Neural crest cell (in vitro differentiated cells): ENCODE measurements at regions not wholly inside any gene's neighbourhood (a gene's known extent, or its start where the extent isn't known, plus 50 kb on each side); places are given as distances from the start of the nearest gene placed in this dataset.

Experiments
- DNase-seq: peaks from one replicate; pipeline ENCODE4 v3.0.0; 2021; ENCODE audit warnings: low read depth, mixed read lengths, low spot score
- H3K27ac Mint-ChIP-seq: one replicate; pipeline ENCODE4 v1.8.0; 2021; ENCODE audit warnings: mild to moderate bottlenecking, mixed read lengths; ENCODE audit not compliant: unreplicated experiment
- H3K27me3 Mint-ChIP-seq: 2 replicates; pipeline ENCODE4 v1.8.0; 2021; ENCODE audit warnings: low read depth, mild to moderate bottlenecking, mixed read lengths
- H3K36me3 Mint-ChIP-seq: 2 replicates; pipeline ENCODE4 v1.8.0; 2021; ENCODE audit warnings: low read depth, mild to moderate bottlenecking, mixed read lengths
- H3K4me1 Mint-ChIP-seq: 2 replicates; pipeline ENCODE4 v1.8.0; 2021; ENCODE audit warnings: mixed read lengths
- H3K4me3 Mint-ChIP-seq: one replicate; pipeline ENCODE4 v1.8.0; 2021; ENCODE audit warnings: mild to moderate bottlenecking, mixed read lengths
- H3K9me3 Mint-ChIP-seq: 2 replicates; pipeline ENCODE4 v1.8.0; 2021; ENCODE audit warnings: mixed read lengths
- TF ChIP-seq, protein P1 (sequence below): fragments of 200-600 bp; sonication (generic); conservative IDR thresholded peaks from 2 replicates; pipeline ENCODE4 v1.5.0; 2021; ENCODE audit warnings: antibody characterized with exemption, mild to moderate bottlenecking

DNA sequence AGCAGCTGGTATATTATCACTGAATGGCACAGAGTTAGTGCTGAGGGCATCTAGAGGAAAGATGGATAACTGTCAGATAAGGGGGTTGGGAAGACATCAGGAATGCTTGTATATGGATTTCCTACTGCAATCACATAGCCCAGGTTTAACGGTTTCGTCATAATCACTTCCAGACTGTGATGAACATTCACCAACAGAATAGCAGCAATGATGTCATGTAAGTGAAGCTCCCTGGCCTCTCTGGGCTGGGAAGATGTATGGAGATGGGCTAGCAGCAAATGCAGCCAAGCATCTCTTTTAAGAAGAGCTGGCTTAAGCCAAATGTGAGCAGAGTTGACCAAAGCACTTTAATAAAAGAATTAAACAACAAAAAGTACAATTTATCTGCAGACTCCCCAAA lies 714.6 kb downstream of the GALC start:
- H3K4me3 Mint-ChIP-seq: no peak overlapping the region
- no peaks in the 10 kb centered on the region for H3K27me3 Mint-ChIP-seq
- H3K27ac Mint-ChIP-seq: no peak overlapping the region
- H3K36me3 Mint-ChIP-seq: no peaks in the 10 kb centered on the region
- no peak for DNase-seq
- no peaks in the 10 kb centered on the region for H3K4me1 Mint-ChIP-seq
- TF ChIP-seq, protein P1, sequence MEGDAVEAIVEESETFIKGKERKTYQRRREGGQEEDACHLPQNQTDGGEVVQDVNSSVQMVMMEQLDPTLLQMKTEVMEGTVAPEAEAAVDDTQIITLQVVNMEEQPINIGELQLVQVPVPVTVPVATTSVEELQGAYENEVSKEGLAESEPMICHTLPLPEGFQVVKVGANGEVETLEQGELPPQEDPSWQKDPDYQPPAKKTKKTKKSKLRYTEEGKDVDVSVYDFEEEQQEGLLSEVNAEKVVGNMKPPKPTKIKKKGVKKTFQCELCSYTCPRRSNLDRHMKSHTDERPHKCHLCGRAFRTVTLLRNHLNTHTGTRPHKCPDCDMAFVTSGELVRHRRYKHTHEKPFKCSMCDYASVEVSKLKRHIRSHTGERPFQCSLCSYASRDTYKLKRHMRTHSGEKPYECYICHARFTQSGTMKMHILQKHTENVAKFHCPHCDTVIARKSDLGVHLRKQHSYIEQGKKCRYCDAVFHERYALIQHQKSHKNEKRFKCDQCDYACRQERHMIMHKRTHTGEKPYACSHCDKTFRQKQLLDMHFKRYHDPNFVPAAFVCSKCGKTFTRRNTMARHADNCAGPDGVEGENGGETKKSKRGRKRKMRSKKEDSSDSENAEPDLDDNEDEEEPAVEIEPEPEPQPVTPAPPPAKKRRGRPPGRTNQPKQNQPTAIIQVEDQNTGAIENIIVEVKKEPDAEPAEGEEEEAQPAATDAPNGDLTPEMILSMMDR: no peak
- H3K9me3 Mint-ChIP-seq: peaks cover 3% of the 10 kb centered on the region

DNA sequence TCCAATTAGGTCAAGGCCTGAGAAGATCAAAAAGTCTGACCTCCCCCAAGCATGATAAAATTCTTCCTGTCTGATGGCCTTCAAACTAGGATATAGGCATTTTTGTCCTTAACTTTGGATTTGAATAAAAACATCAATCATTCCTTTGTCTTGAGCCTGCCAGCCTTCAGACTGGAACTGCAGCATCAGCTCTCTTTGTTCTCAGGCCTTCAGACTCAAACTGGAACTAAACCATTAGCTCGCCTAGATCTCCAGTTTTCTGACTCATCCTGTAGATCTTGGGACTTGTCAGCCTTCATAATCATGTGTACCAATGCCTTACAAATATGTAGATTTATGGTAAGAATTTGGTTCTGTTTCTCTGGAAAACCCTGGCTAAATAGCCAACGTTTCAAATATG lies 721.7 kb downstream of the GALC start:
- Mint-ChIP-seq H3K9me3 (peaks cover 19% of the 10 kb centered on the region), H3K4me3 (no peak overlapping the region), H3K4me1 (peaks cover 13% of the 10 kb centered on the region), H3K36me3 (peaks cover 3% of the 10 kb centered on the region), H3K27me3 (no peaks in the 10 kb centered on the region), H3K27ac (no peak overlapping the region)
- TF ChIP-seq, protein P1: no peak
- no peak for DNase-seq

DNA sequence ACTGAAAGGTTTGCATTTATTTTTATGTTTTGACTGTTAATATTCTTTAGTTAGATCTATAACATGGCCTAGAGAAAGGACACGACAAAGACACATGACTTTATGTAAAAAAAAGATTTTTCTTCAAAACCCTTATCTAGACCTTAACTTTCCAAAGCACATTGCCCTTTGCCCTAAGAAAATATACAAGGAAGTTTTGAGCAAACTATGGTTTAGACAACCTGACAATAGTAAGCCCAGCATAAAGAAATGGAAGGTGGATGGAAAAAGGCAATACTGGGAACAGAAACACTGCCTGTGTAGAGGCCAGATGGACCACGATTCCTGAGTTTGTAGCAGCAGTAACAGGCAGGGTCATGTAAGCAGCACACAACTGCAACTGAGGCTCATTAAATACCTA lies 724.0 kb downstream of the GALC start:
- Mint-ChIP-seq H3K27me3 (no peaks in the 10 kb centered on the region), H3K36me3 (peaks cover 3% of the 10 kb centered on the region)
- no peak for DNase-seq

DNA sequence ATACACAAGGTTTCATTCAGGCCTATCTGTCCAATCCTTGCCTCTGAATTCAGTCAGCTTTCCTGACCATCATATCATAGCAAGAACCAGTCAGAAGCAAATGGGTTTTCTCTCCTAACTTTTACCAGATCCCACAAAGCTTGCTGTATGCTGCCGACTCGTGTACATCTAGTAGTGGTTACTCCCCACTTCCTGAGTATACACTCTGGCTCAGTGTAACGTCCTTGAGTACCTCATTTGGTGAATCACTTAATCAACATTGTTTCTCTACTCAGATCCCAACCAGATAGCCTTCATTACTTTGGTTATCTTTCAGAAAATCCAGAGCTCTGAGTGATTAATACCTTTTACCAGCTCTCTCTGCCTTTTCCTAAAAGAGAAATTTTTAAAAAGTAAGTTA lies 728.2 kb downstream of the GALC start:
- no peaks in the 10 kb centered on the region for H3K4me1 Mint-ChIP-seq
- H3K27ac Mint-ChIP-seq: no peak overlapping the region
- H3K36me3 Mint-ChIP-seq: no peaks in the 10 kb centered on the region
- no peak overlapping the region for H3K4me3 Mint-ChIP-seq
- H3K27me3 Mint-ChIP-seq: no peaks in the 10 kb centered on the region
- DNase-seq: no peak
- H3K9me3 Mint-ChIP-seq: peaks cover 9% of the 10 kb centered on the region
- TF ChIP-seq, protein P1: no peak

More for the DNA sequence above, 724.0 kb downstream of the GALC start:
- H3K4me3 Mint-ChIP-seq: no peak overlapping the region
- no peak overlapping the region for H3K27ac Mint-ChIP-seq
- H3K9me3 Mint-ChIP-seq: peaks cover 21% of the 10 kb centered on the region
- H3K4me1 Mint-ChIP-seq: peaks cover 13% of the 10 kb centered on the region
- TF ChIP-seq, protein P1: no peak

DNA sequence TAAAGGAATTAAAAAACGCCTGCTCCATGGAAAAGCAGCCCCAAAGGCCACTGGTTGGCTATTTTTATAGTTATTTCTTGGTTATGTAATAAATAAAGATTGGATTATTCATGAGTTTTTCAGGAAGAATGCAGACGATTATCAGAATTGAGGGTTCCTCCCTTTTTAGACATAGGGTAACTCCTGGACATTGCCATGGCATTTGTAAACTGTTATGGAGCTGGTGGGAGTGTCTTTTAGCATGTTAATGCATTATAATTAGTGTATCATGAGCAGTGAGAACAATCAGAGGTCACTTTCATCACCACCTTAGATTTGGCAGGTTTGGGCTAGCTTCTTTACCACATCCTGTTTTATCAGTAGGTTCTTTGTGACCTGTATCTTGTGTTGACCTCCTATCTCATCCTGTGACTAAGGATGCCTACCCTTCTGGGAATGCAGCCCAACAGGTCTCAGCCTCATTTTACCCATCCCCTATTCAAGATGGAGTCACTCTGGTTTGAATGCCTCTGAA lies 728.7 kb downstream of the GALC start:
- Mint-ChIP-seq H3K27me3 (no peaks in the 10 kb centered on the region), H3K9me3 (peaks cover 5% of the 10 kb centered on the region), H3K4me3 (no peak overlapping the region), H3K4me1 (no peaks in the 10 kb centered on the region), H3K27ac (no peak overlapping the region), H3K36me3 (no peaks in the 10 kb centered on the region)
- TF ChIP-seq, protein P1: no peak
- no peak for DNase-seq

DNA sequence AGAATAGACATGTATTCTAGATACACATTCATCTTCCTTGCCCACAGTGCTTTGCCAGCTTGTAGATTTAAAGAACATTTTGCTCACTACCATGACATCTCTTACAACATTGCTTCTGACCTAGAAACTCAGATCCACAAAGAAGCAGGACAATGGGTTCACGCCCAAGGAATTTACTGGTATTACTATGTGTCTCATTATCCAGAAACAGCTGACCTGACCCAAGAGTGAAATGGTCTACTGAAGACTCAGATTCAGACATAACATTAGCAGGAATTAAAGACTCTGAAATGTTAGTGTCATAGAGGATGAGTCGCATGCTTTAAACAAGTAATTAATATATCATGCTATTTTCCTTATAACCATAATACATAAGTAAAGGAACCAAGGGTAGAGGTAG lies 731.4 kb downstream of the GALC start:
- DNase-seq: no peak
- Mint-ChIP-seq H3K4me3 (no peak overlapping the region), H3K27ac (no peak overlapping the region), H3K9me3 (peaks cover 7% of the 10 kb centered on the region), H3K27me3 (no peaks in the 10 kb centered on the region), H3K4me1 (no peaks in the 10 kb centered on the region), H3K36me3 (peaks cover 2% of the 10 kb centered on the region)
- TF ChIP-seq, protein P1: no peak
